Activated CD4-positive, alpha-beta T cell treated with anti-CD3 and anti-CD28 coated beads for 4 hours (primary cell): ENCODE measurements at regions not wholly inside any gene's neighbourhood (a gene's known extent, or its start where the extent isn't known, plus 50 kb on each side); places are given as distances from the start of the nearest gene placed in this dataset.
A peak's percentile ranks its signal among the peaks of the same experiment; 100 is the strongest.
"Not testable (repeated sequence)": the region's sequence is repeated elsewhere in the genome, so short reads cannot be mapped to it uniquely, and the experiment has no call there.

Source experiments
- DNase-seq, 2 donors: peaks; one replicate each; pipeline ENCODE4 v3.0.0-alpha.2; 2020

GRCh38 chr17:445839-446238 lies 93.2 kb upstream of the RPH3AL start, which contains the start of gene RFLNB:
RFLNB (minus strand) TSS chr17:445939.
- DNase-seq: not testable (repeated sequence)

- DNase-seq: no peak
Measured at GRCh38 chr17:444879-445454, 92.4 kb upstream of the RPH3AL start.

GRCh38 chr17:443109-443508 lies 90.5 kb upstream of the RPH3AL start:
- DNase-seq: no peak

GRCh38 chr17:441155-441950 lies 88.7 kb upstream of the RPH3AL start:
- no peak for DNase-seq

- no peak for DNase-seq
Measured at GRCh38 chr17:438191-438590, 85.6 kb upstream of the RPH3AL start.

GRCh38 chr17:437545-437944 lies 84.9 kb upstream of the RPH3AL start:
- DNase-seq: no peak

GRCh38 chr17:436571-436970 lies 84.0 kb upstream of the RPH3AL start:
- DNase-seq: no peak

- DNase-seq: not testable (repeated sequence)
Measured at GRCh38 chr17:432471-432870, 79.9 kb upstream of the RPH3AL start.

- DNase-seq: no peak
Measured at GRCh38 chr17:431494-431893, 78.9 kb upstream of the RPH3AL start.

- DNase-seq: no peak
Measured at GRCh38 chr17:429589-429988, 77.0 kb upstream of the RPH3AL start.

GRCh38 chr17:428414-428813 lies 75.8 kb upstream of the RPH3AL start:
- no peak for DNase-seq

GRCh38 chr17:427891-428290 lies 75.3 kb upstream of the RPH3AL start:
- DNase-seq: no peak

GRCh38 chr17:427327-427726 lies 74.7 kb upstream of the RPH3AL start:
- no peak for DNase-seq

GRCh38 chr17:422196-422930 lies 69.8 kb upstream of the RPH3AL start:
- no peak for DNase-seq

GRCh38 chr17:420479-421175 lies 68.0 kb upstream of the RPH3AL start:
- no peak for DNase-seq

- DNase-seq: peak in 1 of 2 donors; percentile 31
Measured at GRCh38 chr17:419073-419735, 66.6 kb upstream of the RPH3AL start.

- peak in 1 of 2 donors; percentile 54 for DNase-seq
Measured at GRCh38 chr17:418421-418751, 65.8 kb upstream of the RPH3AL start.

GRCh38 chr17:417691-418420 lies 65.2 kb upstream of the RPH3AL start:
- DNase-seq: no peak

- peak in 1 of 2 donors; percentile 46 for DNase-seq
Measured at GRCh38 chr17:416293-417206, 63.9 kb upstream of the RPH3AL start.

- no peak for DNase-seq
Measured at GRCh38 chr17:413706-414380, 61.2 kb upstream of the RPH3AL start.
